ENCODE measurements at regions not wholly inside any gene's neighbourhood (a gene's known extent, or its start where the extent isn't known, plus 50 kb on each side); places are given as distances from the start of the nearest gene placed in this dataset.
"Not testable (repeated sequence)": the region's sequence is repeated elsewhere in the genome, so short reads cannot be mapped to it uniquely, and the experiment has no call there.

DNA sequence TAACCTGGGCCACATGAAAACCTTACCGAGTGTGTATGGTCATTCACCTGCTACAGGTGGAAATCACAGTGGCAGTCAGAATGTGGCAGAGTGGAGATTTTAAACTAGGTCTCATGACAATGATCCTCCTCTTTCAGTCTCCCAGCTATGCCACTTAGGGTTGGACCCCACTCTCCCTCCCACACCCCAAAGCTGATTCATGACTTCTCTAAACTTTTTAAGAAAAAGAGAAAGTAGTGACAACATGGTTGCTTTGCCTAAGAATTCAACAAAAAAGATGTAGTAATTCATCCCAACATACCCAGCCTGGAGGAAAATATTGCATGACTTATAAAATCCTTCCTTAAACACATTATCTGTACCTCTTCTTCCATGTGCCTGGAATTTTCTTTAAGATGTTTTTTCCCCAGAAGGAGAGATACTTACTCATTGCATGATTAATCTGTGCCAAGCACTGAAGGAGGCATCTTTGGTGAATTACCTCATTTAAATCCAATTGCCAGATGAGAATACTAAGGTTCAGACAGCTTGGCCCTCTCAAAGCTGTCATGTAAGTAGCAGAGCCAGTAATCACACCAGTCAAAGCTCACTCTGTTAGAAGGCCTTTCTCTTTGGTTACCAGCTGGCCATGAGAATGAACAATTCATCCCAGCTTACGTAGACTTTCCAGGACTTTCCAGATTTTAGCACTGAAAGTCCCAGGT, 119.9 kb downstream of the COPRS start:
- DNase-seq (no peak), ATAC-seq (no peak)
- H3K27ac Mint-ChIP-seq = no peak overlapping the region
- no peaks in the 10 kb centered on the region for H3K9me3 Mint-ChIP-seq
- no peaks in the 10 kb centered on the region for H3K36me3 Mint-ChIP-seq (ENCODE audit: low read depth)
- no peaks in the 10 kb centered on the region for H3K4me1 Mint-ChIP-seq
- H3K4me3 Mint-ChIP-seq = no peak overlapping the region
- peaks cover 11% of the 10 kb centered on the region for H3K27me3 Mint-ChIP-seq

- no peaks in the 10 kb centered on the region for H3K9me3 Mint-ChIP-seq
- DNase-seq (no peak), ATAC-seq (no peak)
- no peaks in the 10 kb centered on the region for H3K36me3 Mint-ChIP-seq (ENCODE audit: low read depth)
- no peak overlapping the region for H3K4me3 Mint-ChIP-seq
- no peak overlapping the region for H3K27ac Mint-ChIP-seq
- peaks cover 6% of the 10 kb centered on the region for H3K27me3 Mint-ChIP-seq
- no peaks in the 10 kb centered on the region for H3K4me1 Mint-ChIP-seq
These were observed 120.6 kb downstream of the COPRS start for GRCh38 chr17:31738488-31738887.

DNA sequence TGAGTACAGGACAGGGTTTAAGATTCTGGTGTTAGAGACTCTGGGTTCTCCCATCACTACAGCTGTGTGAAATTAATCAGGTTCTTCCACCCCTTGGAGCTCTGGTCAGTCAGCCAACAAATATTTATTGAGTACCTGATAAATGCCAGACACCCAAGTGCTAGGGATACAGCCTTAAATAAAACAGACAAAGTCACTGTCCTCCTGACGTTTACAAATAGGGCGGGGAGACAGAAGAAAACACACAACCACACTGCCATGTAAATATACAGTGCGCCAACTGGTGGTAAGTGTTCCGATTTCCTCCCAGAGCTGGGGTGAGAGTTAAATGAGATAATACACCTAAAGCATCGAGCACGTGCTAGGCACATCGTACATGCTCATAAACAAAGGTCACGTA, 121.0 kb downstream of the COPRS start:
- no peak overlapping the region for H3K4me3 Mint-ChIP-seq
- H3K9me3 Mint-ChIP-seq = no peaks in the 10 kb centered on the region
- no peaks in the 10 kb centered on the region for H3K36me3 Mint-ChIP-seq (ENCODE audit: low read depth)
- DNase-seq (no peak), ATAC-seq (no peak)
- no peak overlapping the region for H3K27ac Mint-ChIP-seq
- peaks cover 6% of the 10 kb centered on the region for H3K27me3 Mint-ChIP-seq
- no peaks in the 10 kb centered on the region for H3K4me1 Mint-ChIP-seq

GRCh38 chr17:31736855-31737625, 122.0 kb downstream of the COPRS start:
- Mint-ChIP-seq H3K4me3 (no peak overlapping the region), H3K4me1 (no peaks in the 10 kb centered on the region), H3K27ac (no peak overlapping the region), H3K27me3 (peaks cover 4% of the 10 kb centered on the region), H3K36me3 (ENCODE audit: low read depth) (no peaks in the 10 kb centered on the region), H3K9me3 (no peaks in the 10 kb centered on the region)
- ATAC-seq (no peak), DNase-seq (no peak)

GRCh38 chr17:31733326-31733725, 125.7 kb downstream of the COPRS start:
- Mint-ChIP-seq H3K9me3 (no peaks in the 10 kb centered on the region), H3K4me3 (no peak overlapping the region), H3K36me3 (ENCODE audit: low read depth) (no peaks in the 10 kb centered on the region), H3K27ac (no peak overlapping the region), H3K27me3 (peaks cover 2% of the 10 kb centered on the region), H3K4me1 (no peaks in the 10 kb centered on the region)
- ATAC-seq = no peak
- no peak for DNase-seq

DNA sequence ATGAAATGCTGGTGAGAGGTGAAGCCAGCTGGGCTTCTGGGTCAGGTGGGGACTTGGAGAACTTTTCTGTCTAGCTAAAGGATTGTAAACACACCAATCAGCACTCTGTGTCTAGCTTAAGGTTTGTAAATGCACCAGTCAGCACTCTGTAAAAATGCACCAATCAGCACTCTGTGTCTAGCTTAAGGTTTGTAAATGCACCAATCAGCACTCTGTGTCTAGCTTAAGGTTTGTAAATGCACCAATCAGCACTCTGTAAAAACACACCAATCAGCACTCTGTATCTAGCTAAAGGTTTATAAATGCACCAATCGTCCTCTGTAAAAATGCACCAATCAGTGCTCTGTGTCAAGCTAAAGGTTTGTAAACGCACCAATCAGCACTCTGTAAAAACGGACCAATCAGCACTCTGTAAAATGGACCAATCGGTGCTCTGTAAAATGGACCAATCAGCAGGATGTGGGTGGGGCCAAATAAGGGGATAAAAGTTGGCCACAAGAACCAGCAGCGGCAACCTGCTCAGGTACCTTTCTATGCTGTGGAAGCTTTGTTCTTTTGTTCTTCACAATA, 127.4 kb downstream of the COPRS start:
- H3K4me1 Mint-ChIP-seq; H3K27me3 Mint-ChIP-seq; ATAC-seq; H3K9me3 Mint-ChIP-seq; H3K36me3 Mint-ChIP-seq (ENCODE audit: low read depth); DNase-seq; H3K27ac Mint-ChIP-seq; H3K4me3 Mint-ChIP-seq: not testable (repeated sequence)

- H3K27me3 Mint-ChIP-seq = peaks cover 4% of the 10 kb centered on the region
- DNase-seq (no peak), ATAC-seq (no peak)
- H3K27ac Mint-ChIP-seq = no peak overlapping the region
- H3K4me3 Mint-ChIP-seq = no peak overlapping the region
- H3K4me1 Mint-ChIP-seq = peaks cover 5% of the 10 kb centered on the region
- H3K36me3 Mint-ChIP-seq (ENCODE audit: low read depth) = no peaks in the 10 kb centered on the region
- H3K9me3 Mint-ChIP-seq = no peaks in the 10 kb centered on the region
These were observed 127.9 kb downstream of the COPRS start for GRCh38 chr17:31731118-31731517.

- Mint-ChIP-seq H3K27ac (no peak overlapping the region), H3K4me3 (no peak overlapping the region), H3K36me3 (ENCODE audit: low read depth) (no peaks in the 10 kb centered on the region), H3K27me3 (peaks cover 8% of the 10 kb centered on the region), H3K4me1 (peaks cover 5% of the 10 kb centered on the region), H3K9me3 (no peaks in the 10 kb centered on the region)
- no peak for DNase-seq
- no peak for ATAC-seq
These were observed 132.0 kb downstream of the COPRS start for GRCh38 chr17:31726980-31727427.

DNA sequence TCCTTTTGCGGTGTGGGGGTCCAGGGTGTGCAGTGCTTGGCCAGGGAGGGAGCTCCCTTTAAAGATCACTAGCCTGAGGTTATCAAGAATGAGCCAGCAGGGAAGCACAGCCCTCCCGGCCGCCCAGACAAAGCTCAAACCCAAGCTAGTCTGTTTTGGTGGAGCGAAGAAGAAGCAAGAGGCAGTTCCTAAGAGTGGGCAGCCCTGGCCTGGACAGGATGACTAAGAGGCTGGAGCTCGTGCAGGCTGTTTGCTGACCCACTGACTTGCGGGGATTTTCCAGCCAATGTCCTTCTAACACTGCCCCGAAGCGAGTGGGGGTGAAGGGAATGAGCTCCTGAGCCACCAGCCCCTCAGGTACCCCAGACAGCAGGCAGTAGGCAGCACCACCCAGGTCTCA, 134.4 kb downstream of the COPRS start:
- H3K9me3 Mint-ChIP-seq = no peaks in the 10 kb centered on the region
- no peak for ATAC-seq
- H3K4me3 Mint-ChIP-seq = no peak overlapping the region
- peaks cover 15% of the 10 kb centered on the region for H3K27me3 Mint-ChIP-seq
- peaks cover 5% of the 10 kb centered on the region for H3K4me1 Mint-ChIP-seq
- no peak for DNase-seq
- H3K36me3 Mint-ChIP-seq (ENCODE audit: low read depth) = no peaks in the 10 kb centered on the region
- H3K27ac Mint-ChIP-seq = no peak overlapping the region

GRCh38 chr17:31724026-31724425, 135.0 kb downstream of the COPRS start:
- Mint-ChIP-seq H3K4me1 (peaks cover 5% of the 10 kb centered on the region), H3K4me3 (no peak overlapping the region), H3K9me3 (no peaks in the 10 kb centered on the region), H3K27ac (no peak overlapping the region), H3K36me3 (ENCODE audit: low read depth) (no peaks in the 10 kb centered on the region), H3K27me3 (peaks cover 15% of the 10 kb centered on the region)
- ATAC-seq (no peak), DNase-seq (no peak)

- Mint-ChIP-seq H3K4me3 (no peak overlapping the region), H3K36me3 (ENCODE audit: low read depth) (no peaks in the 10 kb centered on the region)
These were observed 136.6 kb downstream of the COPRS start for GRCh38 chr17:31722251-31723056.

DNA sequence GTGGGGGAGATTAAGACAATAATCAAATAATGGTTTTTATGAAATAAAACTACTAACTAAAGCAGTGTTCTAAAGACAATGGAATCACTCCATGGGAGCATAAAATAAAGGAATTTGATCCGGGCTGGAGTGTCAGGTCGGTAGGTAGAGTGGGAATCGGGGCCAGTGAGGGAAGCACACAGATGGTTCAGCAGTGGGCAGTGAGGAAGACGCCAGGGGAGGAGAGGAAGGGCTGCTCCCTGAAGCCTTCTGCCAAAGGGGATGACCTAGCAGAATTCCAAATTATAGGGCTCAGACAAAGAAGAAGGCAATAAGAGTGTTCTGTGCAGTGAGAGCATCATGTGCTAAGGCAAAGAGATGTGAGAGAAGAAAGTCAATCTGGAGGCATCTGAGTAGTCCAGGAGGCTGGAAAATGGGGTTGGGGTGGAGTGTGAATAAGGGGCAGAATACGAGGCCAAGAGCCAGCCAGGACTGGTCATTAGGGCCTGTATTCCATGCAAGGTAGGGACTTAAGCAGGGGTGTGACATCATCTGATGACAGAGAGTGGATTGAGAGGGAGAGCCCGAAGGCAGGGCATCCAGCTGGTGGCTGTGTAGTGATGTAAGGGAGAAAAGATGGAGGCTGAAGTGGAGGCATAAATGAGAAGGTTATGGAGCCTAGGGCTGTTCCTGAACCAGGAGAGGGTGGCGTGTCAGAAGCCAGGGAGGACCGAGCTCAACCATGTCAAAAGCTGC, 137.6 kb downstream of the COPRS start:
- no peak for DNase-seq
- Mint-ChIP-seq H3K4me3 (no peak overlapping the region), H3K9me3 (no peaks in the 10 kb centered on the region), H3K27ac (no peak overlapping the region), H3K27me3 (peaks cover 11% of the 10 kb centered on the region), H3K36me3 (ENCODE audit: low read depth) (no peaks in the 10 kb centered on the region), H3K4me1 (no peaks in the 10 kb centered on the region)
- no peak for ATAC-seq

More at GRCh38 chr17:31722251-31723056, 136.6 kb downstream of the COPRS start:
- Mint-ChIP-seq H3K4me1 (peaks cover 5% of the 10 kb centered on the region), H3K27me3 (peaks cover 11% of the 10 kb centered on the region), H3K9me3 (no peaks in the 10 kb centered on the region), H3K27ac (no peak overlapping the region)
- DNase-seq = no peak
- no peak for ATAC-seq

- not testable (repeated sequence) for H3K9me3 Mint-ChIP-seq
These were observed 141.8 kb downstream of the COPRS start for GRCh38 chr17:31717251-31717650.

GRCh38 chr17:31715446-31715845, 143.6 kb downstream of the COPRS start:
- H3K27ac Mint-ChIP-seq = no peak overlapping the region
- H3K4me1 Mint-ChIP-seq = no peaks in the 10 kb centered on the region
- H3K4me3 Mint-ChIP-seq = no peak overlapping the region
- peak; percentile 49 for ATAC-seq
- H3K36me3 Mint-ChIP-seq (ENCODE audit: low read depth) = no peaks in the 10 kb centered on the region
- H3K9me3 Mint-ChIP-seq = peaks cover 6% of the 10 kb centered on the region
- H3K27me3 Mint-ChIP-seq = peaks cover 2% of the 10 kb centered on the region
- no peak for DNase-seq

More at GRCh38 chr17:31717251-31717650, 141.8 kb downstream of the COPRS start:
- not testable (repeated sequence) for H3K4me1 Mint-ChIP-seq; DNase-seq; H3K27ac Mint-ChIP-seq; H3K27me3 Mint-ChIP-seq; H3K4me3 Mint-ChIP-seq; ATAC-seq; H3K36me3 Mint-ChIP-seq (ENCODE audit: low read depth)

Measured in activated naive CD8-positive, alpha-beta T cell treated with anti-CD3 and anti-CD28 coated beads, Interleukin-2, amount 50 U/mL, for 24 hours (primary cell).